HG02852 (cell line): ENCODE measurements at regions not wholly inside any gene's neighbourhood (a gene's known extent, or its start where the extent isn't known, plus 50 kb on each side); places are given as distances from the start of the nearest gene placed in this dataset.

Experiments
- ATAC-seq: cut with Tn5 transposase; IDR thresholded peaks from one replicate; pipeline ENCODE4 v1.9.1; 2021; ENCODE audit warnings: mild to moderate bottlenecking, moderate library complexity; ENCODE audit not compliant: unreplicated experiment

GRCh38 chr2:22826703-22827102 is 558.3 kb upstream of the KLHL29 start:
- no peak for ATAC-seq

- ATAC-seq: no peak
Measured at GRCh38 chr2:22829791-22830190, 555.2 kb upstream of the KLHL29 start.

- ATAC-seq: no peak
Measured at GRCh38 chr2:22832196-22832595, 552.8 kb upstream of the KLHL29 start.

- no peak for ATAC-seq
Measured at GRCh38 chr2:22838461-22838860, 546.5 kb upstream of the KLHL29 start.

- no peak for ATAC-seq
Measured at GRCh38 chr2:22842205-22842869, 542.6 kb upstream of the KLHL29 start.

- no peak for ATAC-seq
Measured at GRCh38 chr2:22843919-22844537, 541.0 kb upstream of the KLHL29 start.

- no peak for ATAC-seq
Measured at GRCh38 chr2:22850310-22850709, 534.7 kb upstream of the KLHL29 start.

- no peak for ATAC-seq
Measured at GRCh38 chr2:22854588-22854987, 530.4 kb upstream of the KLHL29 start.

- ATAC-seq: no peak
Measured at GRCh38 chr2:22855081-22855480, 529.9 kb upstream of the KLHL29 start.

- ATAC-seq: no peak
Measured at GRCh38 chr2:22855761-22856184, 529.2 kb upstream of the KLHL29 start.

GRCh38 chr2:22867973-22868372 is 517.0 kb upstream of the KLHL29 start:
- ATAC-seq: no peak

GRCh38 chr2:22878121-22878520 is 506.9 kb upstream of the KLHL29 start:
- ATAC-seq: no peak

GRCh38 chr2:22879009-22879863 is 505.7 kb upstream of the KLHL29 start:
- no peak for ATAC-seq

- no peak for ATAC-seq
Measured at GRCh38 chr2:22880161-22880560, 504.8 kb upstream of the KLHL29 start.

GRCh38 chr2:22882011-22882410 is 503.0 kb upstream of the KLHL29 start:
- ATAC-seq: no peak

GRCh38 chr2:22882643-22883042 is 502.3 kb upstream of the KLHL29 start:
- no peak for ATAC-seq

- no peak for ATAC-seq
Measured at GRCh38 chr2:22883054-22883453, 501.9 kb upstream of the KLHL29 start.

- no peak for ATAC-seq
Measured at GRCh38 chr2:22885245-22885644, 499.7 kb upstream of the KLHL29 start.

- ATAC-seq: no peak
Measured at GRCh38 chr2:22887426-22887825, 497.6 kb upstream of the KLHL29 start.

- ATAC-seq: no peak
Measured at GRCh38 chr2:22887845-22888244, 497.1 kb upstream of the KLHL29 start.

- no peak for ATAC-seq
Measured at GRCh38 chr2:22890132-22890531, 494.8 kb upstream of the KLHL29 start.
